Left ventricle myocardium inferior (tissue), 1 donor: ENCODE measurements at regions not wholly inside any gene's neighbourhood (a gene's known extent, or its start where the extent isn't known, plus 50 kb on each side); places are given as distances from the start of the nearest gene placed in this dataset.

ENCODE experiments used
- DNase-seq: peaks from one replicate; pipeline ENCODE4 v3.0.0-alpha.2; 2020
- H3K27ac ChIP-seq: fragments of 200-600 bp; replicated peaks from 2 replicates; pipeline ENCODE4 v1.8.0; 2021
- H3K27me3 ChIP-seq: fragments of 200-600 bp; 2 replicates; pipeline ENCODE4 v1.8.0; 2021; ENCODE audit warnings: low read depth
- H3K36me3 ChIP-seq: fragments of 200-600 bp; 2 replicates; pipeline ENCODE4 v1.8.0; 2021
- H3K4me1 ChIP-seq: fragments of 200-600 bp; 2 replicates; pipeline ENCODE4 v1.8.0; 2021
- H3K4me3 ChIP-seq: fragments of 200-600 bp; 2 replicates; pipeline ENCODE4 v1.8.0; 2021; ENCODE audit warnings: mild to moderate bottlenecking, moderate library complexity
- H3K9me3 ChIP-seq: fragments of 200-600 bp; replicated peaks from 2 replicates; pipeline ENCODE4 v1.8.0; 2021
- intact Hi-C: fragments of 100-400 bp; cut with micrococcal nuclease; formaldehyde crosslinking; loops from one replicate; pipeline ENCODE4 v1.11.0; 2022
- TF ChIP-seq, protein P1 (sequence below): fragments of 200-600 bp; IDR thresholded peaks from 2 replicates; pipeline ENCODE4 v1.8.0; 2021; ENCODE audit warnings: antibody characterized with exemption, mild to moderate bottlenecking, borderline replicate concordance
- donor health status: DM: no; HTN: yes; CAD: no; lungs with severe emphysema.

DNA sequence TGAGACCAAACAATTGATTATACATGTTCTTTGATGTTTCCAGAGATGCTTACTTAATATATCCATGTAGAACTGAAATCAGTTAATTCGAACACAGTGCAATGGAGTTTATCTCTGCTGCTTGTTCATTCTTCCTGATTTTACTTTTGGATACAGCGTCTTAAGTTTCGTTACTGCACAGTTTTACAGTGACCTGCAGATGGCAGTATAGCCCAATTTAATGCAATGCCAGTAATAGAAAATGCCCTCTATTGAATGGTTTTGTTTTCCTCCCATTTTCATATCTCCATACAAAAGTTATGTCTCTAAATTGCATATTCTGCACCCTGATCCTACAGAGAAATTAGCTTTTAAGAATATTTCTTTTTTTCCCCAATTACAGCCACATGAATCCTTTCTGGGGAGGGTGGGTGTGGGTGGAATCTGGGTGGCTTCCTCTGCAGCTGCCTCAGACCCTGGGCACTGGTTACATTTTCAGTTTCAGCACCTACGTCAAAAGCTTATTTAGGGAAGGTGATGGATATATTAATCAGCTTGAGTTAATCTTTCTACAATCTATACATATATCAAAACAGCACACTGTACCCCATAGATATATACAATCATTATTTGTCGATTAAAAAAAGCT is 101.1 kb upstream of the DCD start:
- Histone ChIP-seq H3K4me3 (no peak overlapping the region), H3K9me3 (peaks cover 4% of the 10 kb centered on the region), H3K36me3 (no peaks in the 10 kb centered on the region), H3K4me1 (no peaks in the 10 kb centered on the region), H3K27ac (no peak overlapping the region), H3K27me3 (peaks cover 31% of the 10 kb centered on the region)
- TF ChIP-seq, protein P1, sequence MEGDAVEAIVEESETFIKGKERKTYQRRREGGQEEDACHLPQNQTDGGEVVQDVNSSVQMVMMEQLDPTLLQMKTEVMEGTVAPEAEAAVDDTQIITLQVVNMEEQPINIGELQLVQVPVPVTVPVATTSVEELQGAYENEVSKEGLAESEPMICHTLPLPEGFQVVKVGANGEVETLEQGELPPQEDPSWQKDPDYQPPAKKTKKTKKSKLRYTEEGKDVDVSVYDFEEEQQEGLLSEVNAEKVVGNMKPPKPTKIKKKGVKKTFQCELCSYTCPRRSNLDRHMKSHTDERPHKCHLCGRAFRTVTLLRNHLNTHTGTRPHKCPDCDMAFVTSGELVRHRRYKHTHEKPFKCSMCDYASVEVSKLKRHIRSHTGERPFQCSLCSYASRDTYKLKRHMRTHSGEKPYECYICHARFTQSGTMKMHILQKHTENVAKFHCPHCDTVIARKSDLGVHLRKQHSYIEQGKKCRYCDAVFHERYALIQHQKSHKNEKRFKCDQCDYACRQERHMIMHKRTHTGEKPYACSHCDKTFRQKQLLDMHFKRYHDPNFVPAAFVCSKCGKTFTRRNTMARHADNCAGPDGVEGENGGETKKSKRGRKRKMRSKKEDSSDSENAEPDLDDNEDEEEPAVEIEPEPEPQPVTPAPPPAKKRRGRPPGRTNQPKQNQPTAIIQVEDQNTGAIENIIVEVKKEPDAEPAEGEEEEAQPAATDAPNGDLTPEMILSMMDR: peak; percentile 81
- DNase-seq: no peak
- intact Hi-C loops: no loop called here

DNA sequence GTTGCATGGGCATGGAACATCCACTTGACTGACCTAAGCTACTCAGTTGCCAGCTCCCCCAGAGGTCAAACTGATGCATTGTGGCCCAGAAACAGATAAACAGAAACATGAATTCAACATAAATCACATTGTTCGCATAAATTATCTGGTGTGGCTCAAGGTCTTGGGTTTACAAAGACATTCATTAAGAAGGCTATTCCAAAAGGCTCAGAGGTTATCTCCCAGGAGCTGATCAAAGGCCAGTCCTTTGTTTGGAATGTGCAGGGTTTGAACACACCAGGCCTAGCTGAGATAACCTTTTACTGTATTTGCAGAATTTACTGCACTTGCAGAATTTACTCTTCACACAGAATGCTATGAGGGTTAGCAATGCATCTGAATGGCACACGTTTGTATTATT is 96.4 kb upstream of the DCD start:
- Histone ChIP-seq H3K36me3 (no peaks in the 10 kb centered on the region), H3K9me3 (peaks cover 4% of the 10 kb centered on the region), H3K4me1 (no peaks in the 10 kb centered on the region), H3K27me3 (peaks cover 37% of the 10 kb centered on the region), H3K27ac (no peak overlapping the region), H3K4me3 (no peak overlapping the region)
- TF ChIP-seq, protein P1: no peak
- no peak for DNase-seq
- intact Hi-C loops: no loop called here

DNA sequence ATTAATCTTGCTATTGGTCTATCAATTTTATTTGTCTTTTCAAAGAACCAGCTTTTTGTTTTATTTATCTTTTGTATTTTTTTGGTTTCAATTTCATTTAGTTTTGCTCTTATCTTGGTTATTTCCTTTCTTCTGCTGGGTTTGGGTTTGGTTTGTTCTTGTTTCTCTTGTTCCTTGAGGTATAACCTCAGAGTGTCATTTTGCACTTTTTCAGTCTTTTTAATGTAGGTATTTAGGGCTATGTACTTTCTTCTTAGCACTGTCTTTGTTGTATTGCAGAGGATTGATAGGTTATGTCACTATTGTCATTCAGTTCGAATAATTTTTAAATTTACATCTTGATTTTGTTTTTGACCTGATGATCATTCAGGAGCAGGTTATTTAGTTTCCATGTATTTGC is 92.7 kb upstream of the DCD start:
- intact Hi-C loops: no loop called here
- Histone ChIP-seq H3K27ac (no peak overlapping the region), H3K36me3 (no peaks in the 10 kb centered on the region), H3K27me3 (peaks cover 16% of the 10 kb centered on the region), H3K9me3 (peaks cover 17% of the 10 kb centered on the region), H3K4me3 (no peak overlapping the region), H3K4me1 (no peaks in the 10 kb centered on the region)
- DNase-seq: no peak
- TF ChIP-seq, protein P1: no peak

- no peak for DNase-seq
- TF ChIP-seq, protein P1: no peak
- Histone ChIP-seq H3K9me3 (peaks cover 14% of the 10 kb centered on the region), H3K4me1 (peaks cover 4% of the 10 kb centered on the region), H3K27me3 (no peaks in the 10 kb centered on the region), H3K27ac (no peak overlapping the region), H3K4me3 (no peak overlapping the region), H3K36me3 (no peaks in the 10 kb centered on the region)
- intact Hi-C loops: no loop called here
Measured at GRCh38 chr12:54736549-54736948, 88.4 kb upstream of the DCD start.

DNA sequence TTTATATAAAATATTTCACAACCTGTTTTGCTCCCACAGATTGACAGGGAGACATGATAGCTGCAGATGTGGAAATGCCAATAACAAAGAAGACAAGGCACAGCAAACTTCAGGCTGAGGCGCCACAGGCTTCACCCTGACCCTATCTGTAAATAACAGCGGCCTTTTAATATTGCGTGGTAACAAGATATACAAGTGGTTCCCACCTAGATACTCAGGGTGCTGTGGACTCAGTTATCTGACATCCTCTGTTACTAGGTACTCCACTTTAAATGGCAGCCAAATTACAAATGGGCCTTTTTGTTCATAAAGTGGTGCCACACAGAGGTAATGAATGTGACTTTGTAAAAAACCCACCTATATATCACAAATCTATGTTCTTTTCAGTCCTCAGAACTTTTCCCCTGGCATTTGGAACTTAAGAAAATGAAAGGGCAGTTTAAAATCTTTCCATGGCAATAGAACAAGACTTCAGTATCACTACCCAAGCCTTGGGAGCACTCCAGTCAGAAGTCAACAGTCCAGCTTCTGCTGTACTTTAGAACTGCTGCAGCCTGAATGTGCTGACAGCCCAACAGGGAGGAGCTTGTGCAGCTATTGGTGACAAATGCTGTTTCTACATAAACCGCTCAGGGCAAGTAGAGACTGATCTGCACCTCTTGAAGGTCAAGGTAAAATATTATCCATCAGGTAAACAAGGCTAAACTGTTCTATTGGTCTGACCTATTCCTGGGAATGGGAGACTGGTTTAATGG is 86.2 kb upstream of the DCD start:
- DNase-seq: no peak
- no peaks in the 10 kb centered on the region for H3K36me3 ChIP-seq
- H3K4me3 ChIP-seq: no peak overlapping the region
- peaks cover 13% of the 10 kb centered on the region for H3K9me3 ChIP-seq
- TF ChIP-seq, protein P1: no peak
- intact Hi-C loops: no loop called here
- peak overlapping the region; percentile 47 for H3K27ac ChIP-seq
- peaks cover 4% of the 10 kb centered on the region for H3K4me1 ChIP-seq
- no peaks in the 10 kb centered on the region for H3K27me3 ChIP-seq
